GM23248 (cell line): ENCODE measurements at regions not wholly inside any gene's neighbourhood (a gene's known extent, or its start where the extent isn't known, plus 50 kb on each side); places are given as distances from the start of the nearest gene placed in this dataset.

ENCODE experiments used
- EZH2 ChIP-seq: fragments of 200-600 bp; sonication (generic); IDR thresholded peaks from 2 replicates; pipeline ENCODE4 v1.6.1; 2018; ENCODE audit warnings: antibody characterized with exemption, mild to moderate bottlenecking; ENCODE audit not compliant: insufficient read depth, poor library complexity, severe bottlenecking
- EZH2phosphoT487 ChIP-seq: fragments of 200-600 bp; sonication (generic); IDR thresholded peaks from 2 replicates; pipeline ENCODE4 v1.6.1; 2018; ENCODE audit warnings: antibody characterized with exemption, moderate library complexity, mild to moderate bottlenecking, low read depth; ENCODE audit not compliant: insufficient read depth

DNA sequence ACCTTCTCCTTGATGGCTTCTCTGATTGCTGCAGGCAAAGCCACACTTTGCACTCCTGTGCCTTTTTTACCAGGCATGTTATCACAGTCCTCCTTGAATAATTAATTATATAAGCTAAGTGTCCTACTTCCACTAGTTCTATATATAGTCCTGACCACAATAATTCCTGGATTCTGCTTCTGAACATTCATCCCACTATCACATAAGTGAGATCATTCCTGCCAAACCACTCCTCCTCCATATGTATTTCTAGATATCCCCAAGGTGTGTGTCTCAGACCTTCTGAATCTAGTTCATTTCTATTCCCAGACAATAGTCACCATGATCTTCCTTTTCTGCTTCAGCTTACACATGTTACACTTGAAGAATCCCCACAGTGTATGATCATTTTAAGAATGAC is 1237.5 kb upstream of the MAP3K7 start:
- TF ChIP-seq EZH2phosphoT487 (no peak), EZH2 (no peak)
